ENCODE measurements at regions not wholly inside any gene's neighbourhood (a gene's known extent, or its start where the extent isn't known, plus 50 kb on each side); places are given as distances from the start of the nearest gene placed in this dataset.

GRCh38 chr5:86671536-86671935, 53.8 kb downstream of the COX7C start:
- Histone ChIP-seq H3K79me2 (ENCODE audit: insufficient read depth, low read depth, low read length) (peaks cover 23% of the 10 kb centered on the region; the same call in 1 of the 2 replicates), H3K36me3 (ENCODE audit: insufficient read depth, low read length) (no peaks in the 10 kb centered on the region), H3K4me3 (ENCODE audit: low read depth, low read length, poor library complexity, severe bottlenecking) (no peak overlapping the region), H3K4me2 (ENCODE audit: low read length) (no peak overlapping the region), H2AFZ (ENCODE audit: low read length) (no peak overlapping the region), H3K27ac (ENCODE audit: low read depth, low read length, poor library complexity, severe bottlenecking) (no peak overlapping the region), H4K20me1 (ENCODE audit: insufficient read depth, low read length) (no peaks in the 10 kb centered on the region), H3K4me1 (ENCODE audit: insufficient read depth, low read length, poor library complexity, severe bottlenecking) (peaks cover 12% of the 10 kb centered on the region), H3K9me2 (ENCODE audit: insufficient read depth, low read length) (no peaks in the 10 kb centered on the region), H3K9me3 (ENCODE audit: low read length) (no peaks in the 10 kb centered on the region)
- POLR2A ChIA-PET, result interaction anchor here (1.0 kb wide), 1 partner anchor 10 kb away, joined by 3 read pairs; no protein-coding TSS in a partner anchor
- intact Hi-C loops (cut with micrococcal nuclease; ENCODE audit: unreplicated experiment), result no loop called here
- TF ChIP-seq EZH2phosphoT487 (IDR thresholded peaks at IDR 0.05; ENCODE audit: borderline replicate concordance, low read depth, low read length), result no peak
- TF ChIP-seq CTCF (conservative IDR thresholded peaks at IDR 0.05; ENCODE audit: low read length), result no peak
- no peak for DNase-seq (ENCODE audit: low spot score)
- no TSS peak for BruUV-seq (replicated peaks)
- CTCF ChIA-PET (ENCODE audit: unreplicated experiment), result no interaction called here

GRCh38 chr5:86674069-86674468, 56.3 kb downstream of the COX7C start:
- H3K9me3 ChIP-seq (ENCODE audit: low read length), result no peaks in the 10 kb centered on the region
- CTCF ChIA-PET (ENCODE audit: unreplicated experiment), result no interaction called here
- H3K79me2 ChIP-seq (ENCODE audit: insufficient read depth, low read depth, low read length), result no peaks in the 10 kb centered on the region
- no peaks in the 10 kb centered on the region for H4K20me1 ChIP-seq (ENCODE audit: insufficient read depth, low read length)
- no peak for DNase-seq (ENCODE audit: low spot score)
- no peaks in the 10 kb centered on the region for H3K4me1 ChIP-seq (ENCODE audit: insufficient read depth, low read length, poor library complexity, severe bottlenecking)
- H3K36me3 ChIP-seq (ENCODE audit: insufficient read depth, low read length), result no peaks in the 10 kb centered on the region
- H2AFZ ChIP-seq (ENCODE audit: low read length), result no peak overlapping the region
- H3K4me3 ChIP-seq (ENCODE audit: low read depth, low read length, poor library complexity, severe bottlenecking), result no peak overlapping the region
- TF ChIP-seq CTCF (conservative IDR thresholded peaks at IDR 0.05; ENCODE audit: low read length) (no peak), EZH2phosphoT487 (IDR thresholded peaks at IDR 0.05; ENCODE audit: borderline replicate concordance, low read depth, low read length) (no peak)
- no peak overlapping the region for H3K27ac ChIP-seq (ENCODE audit: low read depth, low read length, poor library complexity, severe bottlenecking)
- POLR2A ChIA-PET, result no interaction called here
- H3K9me2 ChIP-seq (ENCODE audit: insufficient read depth, low read length), result no peaks in the 10 kb centered on the region
- intact Hi-C loops (cut with micrococcal nuclease; ENCODE audit: unreplicated experiment), result no loop called here
- BruUV-seq (replicated peaks), result no TSS peak
- no peak overlapping the region for H3K4me2 ChIP-seq (ENCODE audit: low read length)

- H3K36me3 ChIP-seq (ENCODE audit: insufficient read depth, low read length), result no peaks in the 10 kb centered on the region
- DNase-seq (ENCODE audit: low spot score), result no peak
- H3K4me1 ChIP-seq (ENCODE audit: insufficient read depth, low read length, poor library complexity, severe bottlenecking), result no peaks in the 10 kb centered on the region
- H4K20me1 ChIP-seq (ENCODE audit: insufficient read depth, low read length), result no peaks in the 10 kb centered on the region
- no TSS peak for BruUV-seq (replicated peaks)
- no peak overlapping the region for H3K4me3 ChIP-seq (ENCODE audit: low read depth, low read length, poor library complexity, severe bottlenecking)
- H3K9me3 ChIP-seq (ENCODE audit: low read length), result no peaks in the 10 kb centered on the region
- no peak overlapping the region for H2AFZ ChIP-seq (ENCODE audit: low read length)
- H3K27ac ChIP-seq (ENCODE audit: low read depth, low read length, poor library complexity, severe bottlenecking), result no peak overlapping the region
- intact Hi-C loops (cut with micrococcal nuclease; ENCODE audit: unreplicated experiment), result no loop called here
- no peaks in the 10 kb centered on the region for H3K9me2 ChIP-seq (ENCODE audit: insufficient read depth, low read length)
- no peak overlapping the region for H3K4me2 ChIP-seq (ENCODE audit: low read length)
- POLR2A ChIA-PET, result interaction anchor here (0.6 to 1.2 kb wide), 4 partner anchors 9 to 468 kb away, joined by 3 to 4 read pairs (median 4); no protein-coding TSS in a partner anchor
- CTCF ChIA-PET (ENCODE audit: unreplicated experiment), result no interaction called here
- TF ChIP-seq EZH2phosphoT487 (IDR thresholded peaks at IDR 0.05; ENCODE audit: borderline replicate concordance, low read depth, low read length), result no peak
- TF ChIP-seq CTCF (conservative IDR thresholded peaks at IDR 0.05; ENCODE audit: low read length), result no peak
- H3K79me2 ChIP-seq (ENCODE audit: insufficient read depth, low read depth, low read length), result no peaks in the 10 kb centered on the region
These were observed 57.6 kb downstream of the COX7C start for GRCh38 chr5:86675311-86675710.

Data from OCI-LY7 (cell line).